ENCODE measurements at regions not wholly inside any gene's neighbourhood (a gene's known extent, or its start where the extent isn't known, plus 50 kb on each side); places are given as distances from the start of the nearest gene placed in this dataset.

- H3K4me2 ChIP-seq (ENCODE audit: low read length, poor library complexity, severe bottlenecking) = no peak overlapping the region
- no peak overlapping the region for H3K27ac ChIP-seq (ENCODE audit: low read length, poor library complexity, severe bottlenecking)
- no peak overlapping the region for H3K4me3 ChIP-seq (ENCODE audit: insufficient read depth in 1 of 2, low read depth in 1 of 2, low read length in 2 of 2)
- no peaks in the 10 kb centered on the region for H3K9me3 ChIP-seq (ENCODE audit: control insufficient read depth, low read length)
- H3K18ac ChIP-seq (ENCODE audit: low read depth in 1 of 2, low read length in 2 of 2) = no peak overlapping the region
- no peaks in the 10 kb centered on the region for H3K36me3 ChIP-seq (ENCODE audit: control insufficient read depth in 1 of 2, insufficient read depth in 2 of 2, low read depth in 1 of 2, low read length in 2 of 2)
- DNase-seq = no peak
- H3K9ac ChIP-seq (ENCODE audit: low read length) = no peak overlapping the region
- no peak overlapping the region for H4K91ac ChIP-seq (ENCODE audit: low read length)
- H2BK5ac ChIP-seq (ENCODE audit: low read depth, low read length, poor library complexity, severe bottlenecking) = no peak overlapping the region
- H3K4ac ChIP-seq (ENCODE audit: low read depth in 1 of 2, low read length in 2 of 2) = no peak overlapping the region
- H3K27me3 ChIP-seq (ENCODE audit: control insufficient read depth in 1 of 2, insufficient read depth in 1 of 2, low read length in 2 of 2) = no peaks in the 10 kb centered on the region
- no peak overlapping the region for H2BK120ac ChIP-seq (ENCODE audit: low read depth, low read length)
- no peak overlapping the region for H2BK12ac ChIP-seq (ENCODE audit: low read length in 2 of 2)
- no peak overlapping the region for H4K8ac ChIP-seq (ENCODE audit: low read length)
- no peaks in the 10 kb centered on the region for H3K79me1 ChIP-seq (replicated peaks; ENCODE audit: low read length, poor library complexity, severe bottlenecking)
- H2AFZ ChIP-seq (ENCODE audit: low read depth, low read length) = no peak overlapping the region
- no peaks in the 10 kb centered on the region for H3K4me1 ChIP-seq (ENCODE audit: control insufficient read depth, insufficient read depth, low read depth, low read length)
- no peak overlapping the region for H2AK5ac ChIP-seq (ENCODE audit: low read length, severe bottlenecking)
- no peak overlapping the region for H2BK15ac ChIP-seq (ENCODE audit: low read depth, poor library complexity, severe bottlenecking)
- H3K14ac ChIP-seq (ENCODE audit: low read length in 2 of 2) = no peak overlapping the region
- H3K23ac ChIP-seq (ENCODE audit: low read length in 2 of 2) = no peak overlapping the region
- 98% methylated on average over 2 of the region's 3 CpGs for WGBS
These were observed 55.0 kb downstream of the SOX4 start for GRCh38 chr6:21648475-21649050.

GRCh38 chr6:21653323-21653722 lies 59.8 kb downstream of the SOX4 start:
- Histone ChIP-seq H3K36me3 (ENCODE audit: control insufficient read depth in 1 of 2, insufficient read depth in 2 of 2, low read depth in 1 of 2, low read length in 2 of 2) (no peaks in the 10 kb centered on the region), H2AFZ (ENCODE audit: low read depth, low read length) (no peak overlapping the region), H3K9me3 (ENCODE audit: control insufficient read depth, low read length) (no peaks in the 10 kb centered on the region), H2AK5ac (ENCODE audit: low read length, severe bottlenecking) (no peak overlapping the region), H2BK120ac (ENCODE audit: low read depth, low read length) (no peak overlapping the region), H3K4ac (ENCODE audit: low read depth in 1 of 2, low read length in 2 of 2) (no peak overlapping the region), H3K4me3 (ENCODE audit: insufficient read depth in 1 of 2, low read depth in 1 of 2, low read length in 2 of 2) (no peak overlapping the region), H2BK15ac (ENCODE audit: low read depth, poor library complexity, severe bottlenecking) (no peak overlapping the region), H3K23ac (ENCODE audit: low read length in 2 of 2) (no peak overlapping the region), H3K4me2 (ENCODE audit: low read length, poor library complexity, severe bottlenecking) (no peak overlapping the region), H3K9ac (ENCODE audit: low read length) (no peak overlapping the region), H3K18ac (ENCODE audit: low read depth in 1 of 2, low read length in 2 of 2) (no peak overlapping the region), H3K4me1 (ENCODE audit: control insufficient read depth, insufficient read depth, low read depth, low read length) (peaks cover 2% of the 10 kb centered on the region), H4K91ac (ENCODE audit: low read length) (no peak overlapping the region), H2BK12ac (ENCODE audit: low read length in 2 of 2) (no peak overlapping the region), H3K27me3 (ENCODE audit: control insufficient read depth in 1 of 2, insufficient read depth in 1 of 2, low read length in 2 of 2) (no peaks in the 10 kb centered on the region), H4K8ac (ENCODE audit: low read length) (no peak overlapping the region), H3K79me1 (replicated peaks; ENCODE audit: low read length, poor library complexity, severe bottlenecking) (no peaks in the 10 kb centered on the region), H3K14ac (ENCODE audit: low read length in 2 of 2) (no peak overlapping the region), H3K27ac (ENCODE audit: low read length, poor library complexity, severe bottlenecking) (no peak overlapping the region), H2BK5ac (ENCODE audit: low read depth, low read length, poor library complexity, severe bottlenecking) (no peak overlapping the region)
- DNase-seq = no peak
- WGBS = 71% methylated on average over 4 of the region's 4 CpGs

GRCh38 chr6:21653905-21654304 lies 60.4 kb downstream of the SOX4 start:
- Histone ChIP-seq H3K18ac (ENCODE audit: low read depth in 1 of 2, low read length in 2 of 2) (no peak overlapping the region), H3K27ac (ENCODE audit: low read length, poor library complexity, severe bottlenecking) (no peak overlapping the region), H2BK120ac (ENCODE audit: low read depth, low read length) (no peak overlapping the region), H2BK15ac (ENCODE audit: low read depth, poor library complexity, severe bottlenecking) (no peak overlapping the region), H3K4me2 (ENCODE audit: low read length, poor library complexity, severe bottlenecking) (no peak overlapping the region), H3K79me1 (replicated peaks; ENCODE audit: low read length, poor library complexity, severe bottlenecking) (no peaks in the 10 kb centered on the region), H3K36me3 (ENCODE audit: control insufficient read depth in 1 of 2, insufficient read depth in 2 of 2, low read depth in 1 of 2, low read length in 2 of 2) (no peaks in the 10 kb centered on the region), H2BK12ac (ENCODE audit: low read length in 2 of 2) (no peak overlapping the region), H4K91ac (ENCODE audit: low read length) (no peak overlapping the region), H3K23ac (ENCODE audit: low read length in 2 of 2) (no peak overlapping the region), H4K8ac (ENCODE audit: low read length) (no peak overlapping the region), H3K9me3 (ENCODE audit: control insufficient read depth, low read length) (no peaks in the 10 kb centered on the region), H3K4me1 (ENCODE audit: control insufficient read depth, insufficient read depth, low read depth, low read length) (peaks cover 2% of the 10 kb centered on the region), H3K4me3 (ENCODE audit: insufficient read depth in 1 of 2, low read depth in 1 of 2, low read length in 2 of 2) (no peak overlapping the region), H2AK5ac (ENCODE audit: low read length, severe bottlenecking) (no peak overlapping the region), H2BK5ac (ENCODE audit: low read depth, low read length, poor library complexity, severe bottlenecking) (no peak overlapping the region), H3K9ac (ENCODE audit: low read length) (no peak overlapping the region), H3K14ac (ENCODE audit: low read length in 2 of 2) (no peak overlapping the region), H3K27me3 (ENCODE audit: control insufficient read depth in 1 of 2, insufficient read depth in 1 of 2, low read length in 2 of 2) (no peaks in the 10 kb centered on the region), H2AFZ (ENCODE audit: low read depth, low read length) (no peak overlapping the region), H3K4ac (ENCODE audit: low read depth in 1 of 2, low read length in 2 of 2) (no peak overlapping the region)
- WGBS = 59% methylated on average over 7 of the region's 7 CpGs
- no peak for DNase-seq

- Histone ChIP-seq H3K27me3 (ENCODE audit: control insufficient read depth in 1 of 2, insufficient read depth in 1 of 2, low read length in 2 of 2) (no peaks in the 10 kb centered on the region), H4K91ac (ENCODE audit: low read length) (no peak overlapping the region), H2AFZ (ENCODE audit: low read depth, low read length) (no peak overlapping the region), H2BK12ac (ENCODE audit: low read length in 2 of 2) (no peak overlapping the region), H3K4me2 (ENCODE audit: low read length, poor library complexity, severe bottlenecking) (no peak overlapping the region), H3K14ac (ENCODE audit: low read length in 2 of 2) (no peak overlapping the region), H2AK5ac (ENCODE audit: low read length, severe bottlenecking) (no peak overlapping the region), H3K27ac (ENCODE audit: low read length, poor library complexity, severe bottlenecking) (no peak overlapping the region), H3K9ac (ENCODE audit: low read length) (no peak overlapping the region), H2BK5ac (ENCODE audit: low read depth, low read length, poor library complexity, severe bottlenecking) (no peak overlapping the region), H3K36me3 (ENCODE audit: control insufficient read depth in 1 of 2, insufficient read depth in 2 of 2, low read depth in 1 of 2, low read length in 2 of 2) (no peaks in the 10 kb centered on the region), H3K4me3 (ENCODE audit: insufficient read depth in 1 of 2, low read depth in 1 of 2, low read length in 2 of 2) (no peak overlapping the region), H3K9me3 (ENCODE audit: control insufficient read depth, low read length) (no peaks in the 10 kb centered on the region), H3K23ac (ENCODE audit: low read length in 2 of 2) (no peak overlapping the region), H2BK120ac (ENCODE audit: low read depth, low read length) (no peak overlapping the region), H2BK15ac (ENCODE audit: low read depth, poor library complexity, severe bottlenecking) (no peak overlapping the region), H3K4me1 (ENCODE audit: control insufficient read depth, insufficient read depth, low read depth, low read length) (peaks cover 2% of the 10 kb centered on the region), H3K4ac (ENCODE audit: low read depth in 1 of 2, low read length in 2 of 2) (no peak overlapping the region), H4K8ac (ENCODE audit: low read length) (no peak overlapping the region), H3K79me1 (replicated peaks; ENCODE audit: low read length, poor library complexity, severe bottlenecking) (no peaks in the 10 kb centered on the region), H3K18ac (ENCODE audit: low read depth in 1 of 2, low read length in 2 of 2) (no peak overlapping the region)
- DNase-seq = no peak
- WGBS = 100% methylated on average over 2 of the region's 2 CpGs
These were observed 60.8 kb downstream of the SOX4 start for GRCh38 chr6:21654361-21654760.

All from mesenchymal stem cell (in vitro differentiated cells and primary cell).